ENCODE measurements at regions not wholly inside any gene's neighbourhood (a gene's known extent, or its start where the extent isn't known, plus 50 kb on each side); places are given as distances from the start of the nearest gene placed in this dataset.

DNA sequence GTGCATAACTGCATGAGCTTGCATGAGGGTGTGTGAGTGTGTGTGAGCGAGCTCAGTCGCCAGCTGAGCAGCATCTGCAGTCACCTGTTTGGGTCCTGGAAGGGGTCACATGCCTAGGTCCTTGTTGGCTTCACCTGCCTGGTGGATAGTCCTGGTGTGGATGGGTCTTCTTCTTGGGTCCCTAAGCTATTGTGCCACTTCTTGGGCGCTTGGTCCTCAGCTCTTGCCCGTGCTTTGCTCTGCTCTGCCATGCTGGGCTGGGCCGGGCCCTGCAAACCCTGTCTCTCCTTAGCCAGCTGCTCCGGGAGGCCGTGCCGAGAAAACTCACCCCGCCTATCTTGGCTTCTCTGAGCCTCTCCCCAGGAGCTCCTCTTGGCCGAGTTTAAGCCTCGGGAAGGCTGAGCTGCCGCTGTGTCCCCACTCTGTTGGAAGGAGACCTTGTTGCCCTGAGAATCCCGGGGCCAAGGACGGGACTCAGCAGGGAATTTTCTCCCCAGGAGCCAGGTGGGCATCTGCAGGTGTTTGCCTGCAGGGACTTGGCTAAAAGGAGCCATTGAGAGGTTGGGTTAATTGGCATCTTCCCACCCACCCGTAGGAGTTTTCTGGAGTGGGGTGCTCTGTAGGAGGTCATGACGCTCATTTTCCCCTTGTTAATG, 300.8 kb downstream of the NDUFA10 start:
- no peak overlapping the region for H3K27ac ChIP-seq (ENCODE audit: low read depth, low read length, poor library complexity, severe bottlenecking)
- no peaks in the 10 kb centered on the region for H3K9me3 ChIP-seq (ENCODE audit: low read length)
- no peaks in the 10 kb centered on the region for H3K4me1 ChIP-seq (ENCODE audit: insufficient read depth, low read length, severe bottlenecking)
- TF ChIP-seq, protein P1, sequence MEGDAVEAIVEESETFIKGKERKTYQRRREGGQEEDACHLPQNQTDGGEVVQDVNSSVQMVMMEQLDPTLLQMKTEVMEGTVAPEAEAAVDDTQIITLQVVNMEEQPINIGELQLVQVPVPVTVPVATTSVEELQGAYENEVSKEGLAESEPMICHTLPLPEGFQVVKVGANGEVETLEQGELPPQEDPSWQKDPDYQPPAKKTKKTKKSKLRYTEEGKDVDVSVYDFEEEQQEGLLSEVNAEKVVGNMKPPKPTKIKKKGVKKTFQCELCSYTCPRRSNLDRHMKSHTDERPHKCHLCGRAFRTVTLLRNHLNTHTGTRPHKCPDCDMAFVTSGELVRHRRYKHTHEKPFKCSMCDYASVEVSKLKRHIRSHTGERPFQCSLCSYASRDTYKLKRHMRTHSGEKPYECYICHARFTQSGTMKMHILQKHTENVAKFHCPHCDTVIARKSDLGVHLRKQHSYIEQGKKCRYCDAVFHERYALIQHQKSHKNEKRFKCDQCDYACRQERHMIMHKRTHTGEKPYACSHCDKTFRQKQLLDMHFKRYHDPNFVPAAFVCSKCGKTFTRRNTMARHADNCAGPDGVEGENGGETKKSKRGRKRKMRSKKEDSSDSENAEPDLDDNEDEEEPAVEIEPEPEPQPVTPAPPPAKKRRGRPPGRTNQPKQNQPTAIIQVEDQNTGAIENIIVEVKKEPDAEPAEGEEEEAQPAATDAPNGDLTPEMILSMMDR (IDR thresholded peaks at IDR 0.05; ENCODE audit: low read length): no peak
- no peaks in the 10 kb centered on the region for H3K9me2 ChIP-seq (ENCODE audit: low read depth, low read length)
- H3K9ac ChIP-seq (ENCODE audit: low read length): no peak overlapping the region
- no peak overlapping the region for H3K4me3 ChIP-seq (ENCODE audit: low read depth, low read length, poor library complexity, severe bottlenecking)
- H3K36me3 ChIP-seq (ENCODE audit: insufficient read depth, low read length): no peaks in the 10 kb centered on the region
- no peaks in the 10 kb centered on the region for H4K20me1 ChIP-seq (ENCODE audit: insufficient read depth, low read length)
- no peaks in the 10 kb centered on the region for H3K79me2 ChIP-seq (ENCODE audit: insufficient read depth, low read length)
- H3K4me2 ChIP-seq (ENCODE audit: low read length): no peak overlapping the region
- no peaks in the 10 kb centered on the region for H3K27me3 ChIP-seq (ENCODE audit: insufficient read depth, low read length)
- no peak overlapping the region for H2AFZ ChIP-seq (ENCODE audit: low read length)
- no peaks in the 10 kb centered on the region for H3F3A ChIP-seq (ENCODE audit: insufficient read depth, low read length)

DNA sequence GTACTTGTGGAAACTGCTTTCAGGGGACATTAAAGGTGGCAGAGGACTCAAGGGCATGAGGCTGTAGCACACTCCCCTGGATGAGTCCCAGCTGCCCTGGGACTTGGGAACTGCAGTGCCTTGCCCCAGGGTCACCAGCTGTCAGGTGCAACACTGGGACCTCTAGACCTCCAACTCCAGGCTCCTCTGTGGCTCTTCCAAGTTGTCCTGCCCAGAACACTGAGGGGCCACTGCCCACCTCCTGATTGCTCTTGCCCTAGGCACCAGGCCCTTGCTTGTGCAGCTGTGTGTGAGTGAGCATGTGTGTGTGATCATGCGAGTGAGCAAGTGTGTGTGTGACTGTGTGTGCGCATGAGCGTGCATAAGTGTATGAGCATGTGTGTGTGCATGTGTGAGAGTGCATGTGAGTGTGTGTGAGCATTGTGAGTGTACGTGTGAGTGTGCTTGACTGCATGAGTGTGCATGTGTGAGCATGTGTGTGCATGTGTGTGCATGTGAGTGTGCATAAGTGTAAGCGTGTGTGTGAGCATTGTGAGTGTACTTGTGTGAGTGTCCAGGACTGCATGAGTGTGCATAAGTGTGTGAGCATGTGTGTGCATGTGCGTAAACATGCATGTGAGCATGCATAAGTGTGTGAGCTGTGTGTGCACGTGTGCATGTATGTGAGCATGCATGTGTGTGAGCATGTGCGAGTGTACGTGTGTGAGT, 301.5 kb downstream of the NDUFA10 start:
- TF ChIP-seq, protein P1 (IDR thresholded peaks at IDR 0.05; ENCODE audit: low read length): no peak
- no peak for TF ChIP-seq EZH2 (IDR thresholded peaks at IDR 0.05; ENCODE audit: borderline replicate concordance, low read length)
- H3K27ac ChIP-seq (ENCODE audit: low read depth, low read length, poor library complexity, severe bottlenecking): no peak overlapping the region
- H3F3A ChIP-seq (ENCODE audit: insufficient read depth, low read length): no peaks in the 10 kb centered on the region
- H2AFZ ChIP-seq (ENCODE audit: low read length): no peak overlapping the region
- no peak overlapping the region for H3K9ac ChIP-seq (ENCODE audit: low read length)
- no peak overlapping the region for H3K4me2 ChIP-seq (ENCODE audit: low read length)
- H3K4me3 ChIP-seq (ENCODE audit: low read depth, low read length, poor library complexity, severe bottlenecking): no peak overlapping the region
- H3K4me1 ChIP-seq (ENCODE audit: insufficient read depth, low read length, severe bottlenecking): no peaks in the 10 kb centered on the region
- no peaks in the 10 kb centered on the region for H4K20me1 ChIP-seq (ENCODE audit: insufficient read depth, low read length)
- H3K9me3 ChIP-seq (ENCODE audit: low read length): no peaks in the 10 kb centered on the region
- no peaks in the 10 kb centered on the region for H3K36me3 ChIP-seq (ENCODE audit: insufficient read depth, low read length)
- H3K27me3 ChIP-seq (ENCODE audit: insufficient read depth, low read length): no peaks in the 10 kb centered on the region
- no peaks in the 10 kb centered on the region for H3K9me2 ChIP-seq (ENCODE audit: low read depth, low read length)
- no peaks in the 10 kb centered on the region for H3K79me2 ChIP-seq (ENCODE audit: insufficient read depth, low read length)

DNA sequence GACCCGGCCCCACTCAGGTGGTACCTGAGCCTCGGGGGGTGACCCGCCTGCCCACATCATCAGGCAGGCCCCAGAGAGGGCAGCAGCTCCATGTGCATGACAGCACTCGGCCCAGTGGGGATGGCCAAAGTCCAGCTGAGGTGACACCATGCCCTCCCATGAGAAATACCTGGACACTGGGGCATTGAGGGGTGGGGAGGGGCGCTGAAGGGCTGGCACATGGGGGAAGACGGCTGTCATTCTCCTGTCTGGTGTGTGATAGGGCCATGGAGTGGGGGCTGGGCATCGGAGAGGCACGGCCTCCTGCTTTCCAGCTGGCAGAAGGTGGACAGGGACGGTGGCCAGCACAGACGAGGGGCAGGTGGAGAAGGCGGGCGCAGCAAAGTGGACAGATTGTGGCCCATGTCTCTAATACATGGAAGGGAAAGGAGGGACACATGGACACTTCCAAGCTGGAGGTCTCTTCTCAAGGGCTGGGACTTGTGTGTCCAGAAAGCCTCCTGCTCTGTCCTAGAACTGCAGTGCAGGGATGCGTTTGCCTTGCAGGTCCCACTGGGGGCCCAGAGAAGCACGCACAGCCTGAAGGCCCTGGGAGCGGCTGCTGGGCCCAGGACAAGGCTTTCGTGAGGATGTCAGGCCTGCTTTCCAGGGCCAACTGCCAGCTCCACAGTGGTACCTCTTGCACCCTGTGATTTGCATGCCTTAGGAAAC, 302.2 kb downstream of the NDUFA10 start:
- Histone ChIP-seq H3K36me3 (ENCODE audit: insufficient read depth, low read length) (no peaks in the 10 kb centered on the region), H3K4me3 (ENCODE audit: low read depth, low read length, poor library complexity, severe bottlenecking) (no peak overlapping the region), H3K27me3 (ENCODE audit: insufficient read depth, low read length) (no peaks in the 10 kb centered on the region), H3F3A (ENCODE audit: insufficient read depth, low read length) (no peaks in the 10 kb centered on the region), H3K27ac (ENCODE audit: low read depth, low read length, poor library complexity, severe bottlenecking) (no peak overlapping the region), H3K79me2 (ENCODE audit: insufficient read depth, low read length) (no peaks in the 10 kb centered on the region), H2AFZ (ENCODE audit: low read length) (no peak overlapping the region), H4K20me1 (ENCODE audit: insufficient read depth, low read length) (no peaks in the 10 kb centered on the region), H3K4me2 (ENCODE audit: low read length) (no peak overlapping the region), H3K9me3 (ENCODE audit: low read length) (no peaks in the 10 kb centered on the region), H3K9ac (ENCODE audit: low read length) (no peak overlapping the region), H3K4me1 (ENCODE audit: insufficient read depth, low read length, severe bottlenecking) (no peaks in the 10 kb centered on the region), H3K9me2 (ENCODE audit: low read depth, low read length) (no peaks in the 10 kb centered on the region)
- no peak for TF ChIP-seq EZH2 (IDR thresholded peaks at IDR 0.05; ENCODE audit: borderline replicate concordance, low read length)
- TF ChIP-seq, protein P1 (IDR thresholded peaks at IDR 0.05; ENCODE audit: low read length): no peak

All from OCI-LY1 (cell line).